ENCODE measurements at regions not wholly inside any gene's neighbourhood (a gene's known extent, or its start where the extent isn't known, plus 50 kb on each side); places are given as distances from the start of the nearest gene placed in this dataset.

- TF ChIP-seq CTCF (IDR thresholded peaks at IDR 0.05), result no peak
- TF ChIP-seq POLR2A (IDR thresholded peaks at IDR 0.05), result no peak
- no peak for TF ChIP-seq EP300 (IDR thresholded peaks at IDR 0.05; ENCODE audit: low read depth)
- peak in 2 of 3 donors; percentile 19 to 30 for TF ChIP-seq POLR2AphosphoS5 (IDR thresholded peaks at IDR 0.05)
Measured at GRCh38 chrX:22699581-22700091, 300.1 kb upstream of the DDX53 start.

Data from transverse colon (tissue), 4 donors.